Astrocyte (in vitro differentiated cells and primary cell): ENCODE measurements at regions not wholly inside any gene's neighbourhood (a gene's known extent, or its start where the extent isn't known, plus 50 kb on each side); places are given as distances from the start of the nearest gene placed in this dataset.

Experiments
- CTCF ChIP-seq: IDR thresholded peaks from 2 replicates; pipeline ENCODE4 v1.5.1; 2011; ENCODE audit warnings: low read depth, mild to moderate bottlenecking, inconsistent platforms, low read length, moderate library complexity; ENCODE audit not compliant: insufficient read depth
- EZH2 ChIP-seq: IDR thresholded peaks from 2 replicates; pipeline ENCODE4 v1.6.1; 2012; ENCODE audit warnings: mild to moderate bottlenecking, low read length, inconsistent platforms; ENCODE audit not compliant: insufficient read depth

GRCh38 chr14:81625343-81625742 is 91.7 kb upstream of the SEL1L start:
- TF ChIP-seq CTCF (peak; percentile 11), EZH2 (no peak)
